HG02588 (cell line): ENCODE measurements at regions not wholly inside any gene's neighbourhood (a gene's known extent, or its start where the extent isn't known, plus 50 kb on each side); places are given as distances from the start of the nearest gene placed in this dataset.

ENCODE experiments used
- ATAC-seq: cut with Tn5 transposase; IDR thresholded peaks from one replicate; pipeline ENCODE4 v1.9.1; 2021; ENCODE audit warnings: mild to moderate bottlenecking, moderate library complexity; ENCODE audit not compliant: unreplicated experiment

DNA sequence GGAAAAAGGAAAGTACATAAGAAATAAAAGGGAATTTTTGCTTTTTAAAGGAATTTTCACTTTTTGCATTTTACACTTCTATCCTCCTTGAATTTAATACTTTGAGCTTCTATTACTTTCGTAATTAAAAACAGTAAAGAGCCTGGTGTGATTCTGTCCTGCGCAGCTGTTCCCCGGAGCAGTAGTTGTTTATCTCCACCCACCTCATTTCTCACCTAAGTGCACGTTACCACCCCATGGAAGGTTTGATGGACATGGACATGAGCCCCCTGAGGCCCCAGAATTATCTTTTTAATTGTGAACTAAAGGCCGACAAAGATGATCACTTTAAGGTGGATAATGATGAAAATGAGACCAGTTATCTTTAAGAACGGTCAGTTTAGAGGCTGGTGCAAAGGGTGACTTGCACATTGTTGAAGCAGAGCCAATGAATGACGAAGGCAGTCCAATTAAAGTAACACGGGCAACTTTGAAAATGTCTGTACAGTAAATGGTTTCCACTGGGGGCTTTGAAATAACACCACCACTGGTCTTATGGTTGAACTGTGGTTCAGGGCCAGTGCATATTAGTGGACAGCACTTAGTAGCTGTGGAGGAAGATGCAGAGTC is 52.1 kb upstream of the TEX13D start:
- no peak for ATAC-seq

GRCh38 chrX:124282580-124282979 is 49.9 kb upstream of the TEX13D start:
- ATAC-seq: no peak
